HG02642 (cell line): ENCODE measurements at regions not wholly inside any gene's neighbourhood (a gene's known extent, or its start where the extent isn't known, plus 50 kb on each side); places are given as distances from the start of the nearest gene placed in this dataset.

ENCODE experiments used
- ATAC-seq: cut with Tn5 transposase; IDR thresholded peaks from one replicate; pipeline ENCODE4 v1.9.1; 2021; ENCODE audit warnings: mild to moderate bottlenecking; ENCODE audit not compliant: unreplicated experiment, poor library complexity

DNA sequence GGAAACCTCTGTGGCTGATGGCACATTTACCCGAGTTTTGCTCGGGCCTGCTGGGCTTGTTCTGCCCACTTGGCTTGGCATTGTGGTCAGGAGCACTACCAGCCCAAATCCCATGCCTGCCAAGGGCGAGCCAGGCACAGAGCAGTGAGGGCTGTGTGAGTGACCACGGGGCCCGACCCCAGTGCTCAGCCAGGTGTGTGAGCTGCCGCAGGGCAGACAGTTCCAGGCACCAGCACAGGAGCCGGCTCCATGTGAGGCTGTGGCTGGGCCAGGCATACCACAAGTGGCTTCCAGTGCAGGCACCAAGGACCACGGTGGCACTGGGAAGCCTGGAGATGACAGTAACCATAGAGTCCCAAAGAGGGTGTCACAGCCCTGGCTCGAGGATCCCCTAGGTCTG is 1225.5 kb upstream of the GJE1 start:
- no peak for ATAC-seq

DNA sequence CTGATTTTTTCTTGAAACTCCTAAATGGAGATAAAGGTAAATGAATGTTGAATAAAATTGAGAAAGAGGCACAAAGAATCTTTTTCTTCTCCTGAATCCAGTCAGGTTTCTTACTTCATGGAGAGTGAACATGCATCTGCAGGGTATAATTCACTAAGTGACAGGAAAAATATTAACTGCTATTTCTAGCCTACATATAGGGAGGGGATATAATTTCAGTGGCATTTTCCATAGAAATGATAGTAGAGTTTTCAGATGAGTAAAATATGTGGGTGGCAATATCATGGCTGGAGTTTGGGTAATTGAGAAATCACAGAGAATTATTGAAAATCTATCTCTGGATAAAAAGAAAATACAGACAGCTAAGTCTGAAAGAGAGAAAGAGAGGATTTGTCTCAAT is 1227.0 kb upstream of the GJE1 start:
- ATAC-seq: no peak

DNA sequence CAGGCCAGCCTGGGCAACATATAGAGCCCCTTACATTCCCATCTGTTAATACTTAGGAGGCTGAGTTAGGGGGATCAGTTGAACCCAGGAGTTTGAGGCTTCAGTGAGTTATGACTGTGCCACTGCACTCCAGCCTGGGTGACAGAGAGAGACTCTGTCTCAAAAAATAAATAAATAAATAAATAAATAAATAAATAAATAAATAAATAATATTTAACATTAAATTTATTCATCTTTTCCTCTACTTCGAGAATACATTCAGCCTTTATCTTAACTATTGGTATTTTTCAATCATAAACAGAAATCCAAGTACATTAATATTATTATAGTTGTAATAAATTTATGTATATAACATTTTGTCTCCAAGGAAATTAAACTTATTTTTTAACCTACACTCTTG is 1227.7 kb upstream of the GJE1 start:
- ATAC-seq: no peak

DNA sequence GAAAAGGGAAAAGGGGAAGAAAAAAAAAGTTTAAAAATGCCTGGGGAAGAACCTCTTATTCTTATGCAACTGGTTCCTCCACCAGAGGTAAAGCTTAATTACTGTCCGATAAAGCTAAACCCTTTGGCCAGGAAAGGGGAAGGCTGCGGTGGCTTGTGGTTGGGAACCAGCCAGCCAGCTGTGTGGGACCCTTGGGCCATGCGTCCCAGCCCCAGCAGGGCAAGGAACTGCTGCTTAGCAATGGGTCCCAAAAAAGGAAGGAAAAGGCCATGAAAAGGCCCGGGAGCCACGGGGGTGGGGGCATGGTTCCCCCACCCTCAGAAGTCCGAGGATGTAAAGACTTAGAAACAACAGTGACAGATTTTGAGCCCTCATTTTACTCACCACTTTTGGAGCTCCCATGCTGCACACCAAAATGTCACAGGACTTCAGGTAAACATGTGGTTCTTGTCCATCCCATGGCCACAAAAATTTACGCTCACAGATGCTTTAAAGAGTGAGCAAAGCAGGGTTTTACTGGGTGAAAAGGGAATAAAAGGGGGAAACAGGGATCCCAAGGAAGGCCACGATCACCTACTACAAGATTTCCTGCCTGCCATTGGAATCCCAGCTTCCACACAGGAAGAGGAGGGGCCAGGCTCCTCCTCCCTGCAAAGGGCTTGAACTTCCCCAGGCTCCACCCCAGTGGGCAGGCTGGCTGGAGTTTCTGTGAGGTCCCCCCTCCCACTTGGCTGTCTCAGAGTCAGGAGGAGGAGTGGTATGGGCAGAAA is 1234.7 kb upstream of the GJE1 start:
- no peak for ATAC-seq

DNA sequence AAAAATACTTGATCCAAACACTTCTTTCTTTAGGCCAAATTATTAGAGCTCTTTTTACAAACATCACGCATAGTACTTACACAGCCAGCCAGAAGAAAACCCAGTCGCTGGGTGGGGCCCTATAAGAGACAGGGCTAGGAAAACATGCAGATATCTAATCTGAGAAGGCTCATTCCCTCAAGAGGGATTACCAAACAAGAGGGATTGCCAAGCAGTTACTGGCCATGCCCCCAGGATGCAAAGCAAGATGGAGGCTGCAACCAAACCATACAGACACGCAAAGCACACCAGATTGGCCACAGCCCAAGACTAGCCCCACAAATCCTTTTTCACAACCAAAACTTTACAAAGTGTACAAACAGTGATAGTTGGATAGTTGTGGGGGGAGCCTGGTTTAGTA is 1235.4 kb upstream of the GJE1 start:
- ATAC-seq: no peak

DNA sequence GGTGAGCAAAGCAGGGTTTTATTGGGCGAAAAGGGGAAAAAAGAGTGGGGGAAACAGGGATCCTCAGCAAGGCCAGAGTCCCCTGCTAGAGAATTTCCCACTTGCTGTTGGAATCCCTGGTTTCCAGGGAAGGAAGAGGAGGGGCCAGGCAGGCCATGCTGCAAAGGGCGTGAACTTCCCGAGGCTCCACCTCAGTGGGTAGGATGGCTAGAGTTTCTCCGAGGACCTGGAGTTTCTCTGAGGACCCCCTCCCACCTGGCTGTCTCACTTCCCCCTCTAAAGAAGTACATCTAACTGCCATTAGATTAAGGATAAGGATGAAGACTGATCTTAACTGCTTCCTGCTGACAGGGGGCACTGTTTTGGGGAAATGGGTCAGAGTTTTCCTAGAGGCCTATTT is 1239.3 kb upstream of the GJE1 start:
- ATAC-seq: no peak

DNA sequence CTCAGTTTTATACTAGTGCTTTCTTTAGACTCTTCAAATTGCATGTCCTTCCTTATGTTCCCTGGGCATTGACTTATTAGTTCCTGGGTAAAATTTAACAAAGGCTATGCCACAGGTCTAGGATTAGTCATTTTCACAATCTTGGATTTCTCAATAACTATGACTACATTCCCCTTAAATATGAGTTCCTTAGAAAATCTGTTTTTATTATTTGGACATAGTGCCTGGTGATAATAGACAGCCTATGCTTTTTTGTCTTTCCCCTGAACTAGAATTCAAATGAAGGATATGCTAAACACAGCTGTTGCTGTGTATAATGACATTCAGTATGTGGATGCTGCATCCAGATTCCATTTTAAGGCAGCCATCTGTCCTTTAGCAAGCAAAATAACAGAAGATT is 1252.8 kb upstream of the GJE1 start:
- ATAC-seq: no peak

DNA sequence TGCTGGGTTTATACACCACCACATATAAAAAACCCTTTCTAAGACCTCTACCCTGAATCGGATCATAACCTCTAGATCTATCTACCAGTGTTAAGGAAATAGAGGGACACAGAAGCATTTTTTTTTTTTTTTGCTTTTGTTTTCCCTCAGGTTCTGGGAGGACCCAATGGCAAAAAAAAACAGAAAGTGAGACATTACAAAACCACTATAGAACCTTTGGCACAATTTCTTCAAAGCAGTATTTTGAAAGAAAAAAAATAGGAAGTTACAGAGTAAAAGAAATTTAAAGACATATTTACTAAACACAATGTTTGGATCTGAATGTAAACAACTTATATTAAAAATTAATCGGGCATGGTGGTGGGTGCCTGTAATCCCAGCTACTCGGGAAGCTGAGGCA is 1258.7 kb upstream of the GJE1 start:
- ATAC-seq: no peak

DNA sequence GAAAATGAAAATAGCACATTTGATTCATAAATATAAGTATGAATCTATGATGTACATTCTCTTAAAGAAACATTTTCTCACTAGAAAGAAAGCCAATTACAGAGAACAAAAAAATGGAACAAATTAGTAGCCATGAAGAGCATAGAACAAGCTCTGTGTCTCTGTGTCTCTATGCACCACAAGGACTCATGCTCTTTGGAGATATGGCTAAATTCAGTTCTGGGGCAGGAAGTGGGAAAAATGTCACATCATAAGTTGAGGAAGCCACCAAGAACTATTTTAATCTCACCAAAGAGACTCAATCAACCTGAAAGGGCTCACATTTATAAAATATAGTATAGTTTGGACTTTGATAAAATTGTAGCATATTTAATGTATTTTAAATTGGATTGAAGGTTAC is 1259.8 kb upstream of the GJE1 start:
- ATAC-seq: no peak

DNA sequence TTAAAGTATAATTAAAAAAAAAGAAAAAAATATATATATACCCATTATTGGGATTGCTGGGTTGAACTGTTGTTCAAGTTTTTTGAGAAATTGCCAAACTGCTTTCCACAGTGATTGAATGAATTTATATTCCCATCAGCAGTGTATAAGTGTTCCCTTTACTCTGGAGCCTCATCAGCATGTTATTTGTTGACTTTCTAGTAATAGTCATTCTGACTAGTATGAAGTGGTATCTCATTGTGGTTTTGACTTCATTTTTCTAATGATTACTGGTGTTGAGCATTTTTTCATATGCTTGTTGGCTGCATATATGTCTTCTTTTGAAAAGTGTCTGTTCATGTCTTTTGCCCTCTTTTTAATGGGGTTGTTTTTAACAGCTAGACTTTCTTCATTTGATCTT is 1260.8 kb upstream of the GJE1 start:
- no peak for ATAC-seq

DNA sequence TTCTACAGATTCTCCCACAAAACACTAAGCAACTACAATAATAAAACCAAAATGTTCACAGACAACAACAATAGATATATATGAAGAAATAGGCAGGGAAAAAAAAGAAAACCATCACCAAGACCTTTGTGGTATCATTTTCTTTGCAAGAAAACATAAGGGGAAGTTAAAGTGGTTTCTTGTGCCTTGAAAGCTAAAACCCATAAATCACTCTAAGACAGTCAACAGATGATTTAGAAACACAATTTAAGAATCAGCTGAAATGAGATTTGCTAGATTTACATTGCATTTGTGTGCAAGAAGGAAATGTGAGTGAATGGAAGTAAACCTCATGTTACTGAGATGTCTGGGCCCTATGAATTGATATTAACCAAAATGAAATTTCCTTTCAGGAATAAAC is 1265.4 kb upstream of the GJE1 start:
- no peak for ATAC-seq

DNA sequence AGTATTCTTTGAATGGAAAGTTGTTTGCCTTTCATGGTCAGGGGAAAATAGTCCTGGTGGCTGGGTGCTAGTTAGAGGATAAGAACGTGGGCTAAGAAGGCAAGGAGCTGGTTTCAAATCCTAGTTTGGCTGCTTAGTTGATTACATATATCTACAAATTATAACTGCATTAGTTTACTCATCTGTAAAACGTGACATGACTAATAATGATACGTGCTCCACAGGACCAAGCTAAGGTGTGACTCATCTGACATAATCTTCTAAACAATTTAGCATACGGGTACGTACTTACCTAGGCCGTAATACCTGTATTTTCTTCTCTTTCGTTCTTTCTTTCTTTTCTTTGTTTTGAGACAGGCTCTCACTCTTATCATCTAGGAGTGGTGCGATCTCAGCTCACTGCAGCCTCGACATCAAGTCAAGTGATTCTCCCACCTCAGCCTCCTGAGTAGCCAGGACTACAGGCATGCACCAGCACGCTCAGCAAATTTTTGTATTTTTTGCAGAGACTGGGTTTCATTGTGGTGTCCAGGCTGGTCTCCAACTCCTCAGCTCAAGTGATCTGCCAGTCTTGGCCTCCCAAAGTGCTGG is 1274.2 kb upstream of the GJE1 start:
- ATAC-seq: no peak

DNA sequence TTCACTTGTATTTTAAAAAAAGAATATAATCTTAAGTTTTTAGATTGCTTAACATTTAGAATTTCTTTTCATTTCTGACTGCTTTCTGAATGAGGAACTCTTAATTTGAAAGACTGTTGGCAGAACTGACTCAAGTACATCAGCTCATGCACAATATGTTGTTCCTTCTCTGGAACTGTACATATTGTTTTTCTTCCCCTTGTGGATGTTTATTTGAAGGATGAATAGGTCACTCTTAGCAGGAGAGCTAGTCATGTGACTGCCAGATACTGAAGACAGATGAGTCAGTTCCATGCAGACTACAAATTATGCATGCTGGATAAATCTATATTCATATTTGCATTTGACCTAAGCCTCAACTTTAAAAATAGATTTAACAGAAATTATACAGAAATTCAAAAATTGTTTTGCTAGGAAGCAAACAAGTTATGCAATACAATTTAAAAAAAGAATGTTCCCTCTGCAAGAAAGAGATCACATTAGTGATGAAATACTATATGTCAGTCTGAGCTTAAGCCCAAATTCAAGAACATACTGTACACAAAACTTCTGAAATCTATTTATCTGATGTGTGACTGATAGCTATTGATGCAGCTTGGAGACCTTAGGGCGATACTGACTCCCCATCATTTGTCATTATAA is 1274.9 kb upstream of the GJE1 start:
- no peak for ATAC-seq

DNA sequence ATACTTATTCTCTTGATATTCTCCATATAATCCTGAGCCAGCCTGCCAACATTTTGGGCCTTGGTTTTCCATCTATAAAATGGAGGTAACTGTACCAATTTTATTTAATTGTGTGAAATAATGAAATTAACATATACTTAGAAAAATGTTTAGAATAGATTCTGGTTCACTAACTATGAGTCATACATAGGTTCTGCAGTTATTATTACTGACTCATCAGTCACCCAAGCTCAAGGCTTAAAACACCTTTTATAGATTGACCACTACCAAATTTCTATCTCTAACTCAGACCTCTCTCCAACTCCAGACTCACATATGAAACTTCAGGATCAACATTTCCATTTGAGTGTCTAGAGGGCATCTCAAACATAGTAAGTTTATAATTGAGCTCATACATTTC is 1277.2 kb upstream of the GJE1 start:
- ATAC-seq: no peak

DNA sequence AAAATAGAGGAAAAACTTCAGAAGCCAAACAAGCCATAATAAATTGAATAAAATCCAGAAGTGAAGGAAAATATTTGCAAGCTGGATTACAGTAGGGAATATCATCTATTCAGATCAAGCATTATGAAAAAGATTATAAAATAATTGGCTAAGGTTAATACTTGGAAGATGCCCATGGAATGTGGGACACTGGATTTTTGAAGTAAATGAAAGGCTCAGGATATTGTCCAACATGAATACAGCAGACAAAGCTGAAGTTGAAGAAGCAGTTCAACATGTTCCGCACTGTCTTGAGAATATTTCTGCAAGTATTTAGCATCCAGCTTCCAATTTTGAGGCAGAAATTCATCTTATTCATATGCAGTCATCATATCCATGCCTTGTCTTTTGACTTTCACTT is 1278.4 kb upstream of the GJE1 start:
- no peak for ATAC-seq

DNA sequence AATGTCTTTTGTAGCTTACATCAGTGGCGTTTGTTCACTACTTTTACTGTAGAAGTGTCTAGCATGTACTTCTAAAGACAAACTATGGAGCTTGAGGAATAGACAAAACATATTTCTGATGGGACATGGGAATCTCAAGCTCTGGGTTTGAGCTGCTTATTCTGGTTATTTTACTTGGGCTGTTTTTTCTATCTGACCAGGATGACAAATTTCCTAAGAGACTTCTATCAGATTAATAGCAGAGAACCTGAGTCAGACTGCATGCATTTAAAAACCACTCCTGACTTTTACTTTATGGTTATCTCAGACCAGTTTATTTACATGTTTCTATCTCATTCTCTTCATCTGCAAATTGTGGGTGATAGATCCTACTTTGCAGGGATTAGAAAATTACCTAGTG is 1282.3 kb upstream of the GJE1 start:
- ATAC-seq: no peak

DNA sequence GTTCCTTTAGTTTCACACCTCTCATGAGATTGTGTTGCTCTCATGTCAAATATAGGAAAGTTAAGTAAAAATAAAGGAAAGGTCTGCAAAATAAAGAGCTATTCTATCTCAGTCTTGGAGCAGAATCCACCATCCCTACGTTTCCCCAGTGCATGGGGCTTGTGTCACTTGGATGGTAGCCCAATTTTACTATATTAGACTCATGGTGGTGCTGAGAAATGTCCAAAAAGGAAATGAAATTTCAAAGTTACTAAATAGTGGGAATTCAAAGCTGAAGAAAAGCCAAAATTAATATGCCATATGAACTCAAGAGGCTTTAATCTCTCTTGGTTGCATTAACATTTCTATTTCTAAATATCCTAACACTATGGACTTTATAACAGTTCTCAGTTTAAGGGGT is 1283.3 kb upstream of the GJE1 start:
- no peak for ATAC-seq

DNA sequence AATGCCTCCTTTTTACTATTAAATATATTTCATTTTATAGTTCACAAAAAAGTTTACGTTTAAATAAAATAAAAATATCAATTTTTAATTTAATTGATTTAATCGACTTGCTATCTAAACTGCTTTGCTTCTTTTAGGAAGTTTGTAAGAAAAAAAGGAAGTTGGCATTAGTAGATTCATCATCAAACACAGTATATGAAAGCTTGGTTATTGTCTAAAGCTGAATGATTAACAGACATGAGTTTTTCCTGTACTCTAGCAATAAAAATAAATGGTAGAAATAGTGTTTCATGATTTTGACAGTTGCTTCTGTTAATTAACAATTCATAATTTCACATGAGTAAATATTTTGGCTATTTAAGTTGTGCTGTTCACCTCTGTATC is 1285.5 kb upstream of the GJE1 start:
- ATAC-seq: no peak

DNA sequence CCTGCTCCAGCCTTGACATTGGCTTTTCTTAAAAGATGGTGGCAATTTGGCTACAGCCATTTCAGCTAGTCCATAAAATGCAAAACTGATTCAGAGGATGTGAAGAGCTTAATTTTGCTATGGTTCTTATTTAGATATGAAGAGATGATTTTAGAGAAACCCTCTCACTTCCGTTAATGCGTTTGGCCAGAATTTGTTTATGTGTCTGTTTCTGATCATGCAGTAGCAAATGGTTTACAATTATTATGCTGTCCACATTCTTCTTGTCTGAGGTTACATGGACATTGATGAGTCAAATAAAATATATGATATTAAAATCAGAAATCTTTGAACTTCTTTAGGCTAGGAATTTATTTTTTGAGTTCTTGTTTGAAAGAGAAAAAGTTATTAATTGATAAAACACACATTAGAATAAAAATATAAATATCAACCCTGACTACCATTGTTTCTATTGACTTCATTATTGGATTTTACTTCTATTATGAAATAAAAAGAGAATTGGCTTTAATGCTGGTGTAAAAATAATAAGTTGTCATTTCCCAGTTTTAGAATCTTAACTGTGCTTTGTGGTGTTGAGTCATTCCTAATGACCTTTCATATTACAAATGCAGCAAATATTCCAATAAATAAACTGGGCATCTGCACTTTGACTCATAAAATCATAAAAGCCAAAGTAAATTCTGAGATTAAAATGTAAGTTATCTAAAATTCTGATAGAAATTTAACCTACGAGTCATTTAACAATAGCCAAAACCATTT is 1286.0 kb upstream of the GJE1 start:
- ATAC-seq: no peak

DNA sequence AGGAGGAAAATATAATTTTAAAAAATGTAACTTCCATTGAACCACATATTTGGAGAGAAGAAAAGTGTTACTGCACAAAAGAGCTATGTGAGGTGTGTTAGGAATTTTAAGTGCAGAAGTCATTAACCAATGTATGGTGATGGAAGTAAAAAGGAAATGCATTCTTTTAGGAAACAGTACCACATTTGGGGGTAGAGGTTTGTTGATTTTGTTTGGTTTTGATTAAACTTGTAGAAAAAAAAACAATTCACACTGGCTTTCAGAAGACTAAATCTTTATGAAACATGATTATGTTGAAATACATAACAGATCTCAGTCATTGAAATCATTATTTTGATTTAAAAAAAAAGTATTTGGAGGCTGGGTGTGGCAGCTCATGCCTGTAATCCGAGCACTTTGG is 1287.0 kb upstream of the GJE1 start:
- ATAC-seq: no peak

DNA sequence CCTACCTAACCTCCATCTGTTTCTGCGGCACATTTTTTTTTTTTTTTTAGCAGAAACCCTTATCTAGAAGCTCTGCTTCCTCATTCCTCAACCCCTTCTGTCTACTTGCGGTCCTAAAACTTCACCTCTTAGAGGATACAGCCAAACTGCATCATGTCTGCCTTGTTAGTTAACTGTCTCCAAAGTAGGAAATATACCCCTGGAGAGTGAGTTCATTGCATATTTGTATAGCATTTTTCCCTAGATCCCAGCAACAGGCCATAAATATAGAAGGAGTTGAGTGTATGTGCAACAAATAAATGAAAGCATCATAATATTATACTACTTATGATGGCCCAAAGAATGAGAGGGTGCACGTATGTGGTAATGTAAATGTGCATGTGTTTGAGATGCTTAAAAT is 1288.6 kb upstream of the GJE1 start:
- ATAC-seq: no peak
